ENCODE measurements at regions not wholly inside any gene's neighbourhood (a gene's known extent, or its start where the extent isn't known, plus 50 kb on each side); places are given as distances from the start of the nearest gene placed in this dataset.

GRCh38 chr9:80951675-80952074, 737.7 kb downstream of the TLE1 start:
- H3K36me3 ChIP-seq (ENCODE audit: control insufficient read depth, insufficient read depth, low read length) = no peaks in the 10 kb centered on the region
- DNase-seq = no peak
- H3K4me3 ChIP-seq (ENCODE audit: insufficient read depth, low read depth, low read length, poor library complexity, severe bottlenecking) = no peak overlapping the region
- H3K27ac ChIP-seq (ENCODE audit: insufficient read depth, low read length, poor library complexity, severe bottlenecking) = no peak overlapping the region
- H3K4me1 ChIP-seq (ENCODE audit: control insufficient read depth, insufficient read depth, low read length, poor library complexity, severe bottlenecking) = no peaks in the 10 kb centered on the region
- no peaks in the 10 kb centered on the region for H3K27me3 ChIP-seq (replicated peaks; ENCODE audit: control insufficient read depth, insufficient read depth, low read length, poor library complexity, severe bottlenecking)
- no peaks in the 10 kb centered on the region for H3K9me3 ChIP-seq (ENCODE audit: control insufficient read depth, low read length)

DNA sequence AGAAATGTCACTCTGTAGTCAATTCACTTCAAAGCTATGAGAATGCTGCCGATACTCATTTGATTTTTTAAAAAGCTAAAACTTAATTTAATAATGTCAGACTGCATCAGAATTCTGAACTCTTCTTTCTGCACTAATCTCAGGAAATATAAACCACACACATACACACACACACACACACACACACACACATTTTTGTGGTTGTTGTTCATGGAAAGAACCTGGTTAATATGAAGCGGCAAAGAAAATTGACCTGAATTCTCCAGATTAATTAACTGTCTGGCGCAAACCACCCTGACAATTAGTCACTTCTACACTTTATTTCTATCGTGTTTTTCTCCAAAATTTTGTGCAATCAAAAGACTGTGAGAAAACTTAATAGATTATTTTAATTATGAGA, 740.5 kb downstream of the TLE1 start:
- Histone ChIP-seq H3K4me1 (ENCODE audit: control insufficient read depth, insufficient read depth, low read length, poor library complexity, severe bottlenecking) (no peaks in the 10 kb centered on the region), H3K27ac (ENCODE audit: insufficient read depth, low read length, poor library complexity, severe bottlenecking) (no peak overlapping the region), H3K4me3 (ENCODE audit: insufficient read depth, low read depth, low read length, poor library complexity, severe bottlenecking) (no peak overlapping the region), H3K36me3 (ENCODE audit: control insufficient read depth, insufficient read depth, low read length) (no peaks in the 10 kb centered on the region), H3K9me3 (ENCODE audit: control insufficient read depth, low read length) (no peaks in the 10 kb centered on the region), H3K27me3 (replicated peaks; ENCODE audit: control insufficient read depth, insufficient read depth, low read length, poor library complexity, severe bottlenecking) (no peaks in the 10 kb centered on the region)
- DNase-seq = no peak

DNA sequence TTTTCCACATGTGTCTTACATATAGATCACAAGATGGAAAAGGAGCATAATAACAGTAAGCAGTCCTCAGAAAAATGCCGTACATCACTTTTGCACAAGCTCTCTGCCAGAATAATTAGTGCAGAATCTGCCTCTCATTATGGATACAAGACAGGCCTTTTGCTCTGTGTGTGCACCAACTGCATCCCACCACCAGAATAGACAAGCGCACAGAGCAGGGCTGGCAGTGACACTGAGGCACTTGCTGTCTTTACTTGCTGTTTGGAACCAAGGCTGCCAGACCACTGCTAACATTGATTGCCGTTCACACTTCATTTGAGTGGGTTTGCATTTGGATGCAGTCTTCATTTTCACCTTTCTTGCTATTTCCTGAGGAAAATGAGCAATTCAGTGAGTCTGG, 741.3 kb downstream of the TLE1 start:
- no peaks in the 10 kb centered on the region for H3K9me3 ChIP-seq (ENCODE audit: control insufficient read depth, low read length)
- H3K27ac ChIP-seq (ENCODE audit: insufficient read depth, low read length, poor library complexity, severe bottlenecking) = no peak overlapping the region
- no peaks in the 10 kb centered on the region for H3K27me3 ChIP-seq (replicated peaks; ENCODE audit: control insufficient read depth, insufficient read depth, low read length, poor library complexity, severe bottlenecking)
- H3K36me3 ChIP-seq (ENCODE audit: control insufficient read depth, insufficient read depth, low read length) = no peaks in the 10 kb centered on the region
- no peaks in the 10 kb centered on the region for H3K4me1 ChIP-seq (ENCODE audit: control insufficient read depth, insufficient read depth, low read length, poor library complexity, severe bottlenecking)
- H3K4me3 ChIP-seq (ENCODE audit: insufficient read depth, low read depth, low read length, poor library complexity, severe bottlenecking) = no peak overlapping the region
- DNase-seq = no peak

DNA sequence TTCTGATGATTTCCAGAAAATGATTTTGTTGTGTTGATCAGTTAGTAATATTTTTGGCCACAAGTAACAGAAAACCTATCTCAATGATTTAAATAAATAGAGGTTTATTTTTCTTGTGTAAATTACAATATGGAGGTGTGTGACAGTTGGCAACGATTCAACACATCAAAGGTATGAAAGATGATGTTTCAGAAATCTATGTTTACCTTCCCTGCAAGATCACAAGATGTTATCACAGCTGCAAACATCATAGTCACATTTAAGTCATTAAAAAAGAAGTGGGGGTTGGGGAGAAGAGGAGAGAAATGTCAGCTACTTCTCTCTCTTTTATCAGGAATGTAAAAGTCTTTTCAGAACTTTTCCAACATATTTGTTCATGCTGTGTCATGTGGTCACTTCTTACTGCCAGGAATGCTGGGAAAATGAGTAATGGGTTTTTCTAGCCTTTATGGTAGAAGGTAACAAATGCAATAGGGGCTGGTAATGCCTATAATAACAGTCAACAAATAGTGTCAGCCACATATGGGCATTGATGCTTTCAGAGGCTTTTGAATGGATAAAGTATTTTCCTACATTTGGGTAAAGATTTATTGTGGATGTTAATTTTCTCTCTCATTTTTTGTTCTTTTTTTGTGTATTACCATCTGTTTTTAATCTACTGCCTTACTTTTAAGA, 742.7 kb downstream of the TLE1 start:
- no peak for DNase-seq
- H3K27me3 ChIP-seq (replicated peaks; ENCODE audit: control insufficient read depth, insufficient read depth, low read length, poor library complexity, severe bottlenecking) = no peaks in the 10 kb centered on the region
- no peak overlapping the region for H3K27ac ChIP-seq (ENCODE audit: insufficient read depth, low read length, poor library complexity, severe bottlenecking)
- H3K9me3 ChIP-seq (ENCODE audit: control insufficient read depth, low read length) = no peaks in the 10 kb centered on the region
- H3K4me3 ChIP-seq (ENCODE audit: insufficient read depth, low read depth, low read length, poor library complexity, severe bottlenecking) = no peak overlapping the region
- no peaks in the 10 kb centered on the region for H3K4me1 ChIP-seq (ENCODE audit: control insufficient read depth, insufficient read depth, low read length, poor library complexity, severe bottlenecking)
- no peaks in the 10 kb centered on the region for H3K36me3 ChIP-seq (ENCODE audit: control insufficient read depth, insufficient read depth, low read length)

GRCh38 chr9:80945436-80945835, 743.9 kb downstream of the TLE1 start:
- no peaks in the 10 kb centered on the region for H3K9me3 ChIP-seq (ENCODE audit: control insufficient read depth, low read length)
- H3K27ac ChIP-seq (ENCODE audit: insufficient read depth, low read length, poor library complexity, severe bottlenecking) = no peak overlapping the region
- no peaks in the 10 kb centered on the region for H3K36me3 ChIP-seq (ENCODE audit: control insufficient read depth, insufficient read depth, low read length)
- no peak overlapping the region for H3K4me3 ChIP-seq (ENCODE audit: insufficient read depth, low read depth, low read length, poor library complexity, severe bottlenecking)
- H3K4me1 ChIP-seq (ENCODE audit: control insufficient read depth, insufficient read depth, low read length, poor library complexity, severe bottlenecking) = no peaks in the 10 kb centered on the region
- no peak for DNase-seq
- no peaks in the 10 kb centered on the region for H3K27me3 ChIP-seq (replicated peaks; ENCODE audit: control insufficient read depth, insufficient read depth, low read length, poor library complexity, severe bottlenecking)

DNA sequence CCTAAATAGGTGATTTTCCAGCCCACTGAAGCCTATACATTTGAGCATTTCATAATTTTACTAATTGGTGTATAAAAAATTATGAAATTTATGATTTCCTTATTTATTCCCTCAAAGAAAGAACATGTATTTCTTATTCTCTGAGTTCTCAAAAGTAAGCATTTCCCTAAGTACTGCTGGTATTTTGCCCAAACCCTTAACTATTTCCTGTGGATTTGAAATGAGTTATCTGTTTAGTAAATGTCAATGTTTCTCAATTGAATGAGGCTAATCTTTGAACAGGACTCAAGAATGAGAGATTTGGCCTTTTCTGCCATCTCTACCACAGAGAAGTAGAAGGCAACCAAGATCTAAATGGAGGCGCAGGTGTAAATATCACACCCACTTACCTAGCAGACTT, 751.7 kb downstream of the TLE1 start:
- Histone ChIP-seq H3K27ac (ENCODE audit: insufficient read depth, low read length, poor library complexity, severe bottlenecking) (no peak overlapping the region), H3K4me3 (ENCODE audit: insufficient read depth, low read depth, low read length, poor library complexity, severe bottlenecking) (no peak overlapping the region), H3K27me3 (replicated peaks; ENCODE audit: control insufficient read depth, insufficient read depth, low read length, poor library complexity, severe bottlenecking) (no peaks in the 10 kb centered on the region), H3K4me1 (ENCODE audit: control insufficient read depth, insufficient read depth, low read length, poor library complexity, severe bottlenecking) (no peaks in the 10 kb centered on the region), H3K36me3 (ENCODE audit: control insufficient read depth, insufficient read depth, low read length) (no peaks in the 10 kb centered on the region), H3K9me3 (ENCODE audit: control insufficient read depth, low read length) (no peaks in the 10 kb centered on the region)
- DNase-seq = no peak

DNA sequence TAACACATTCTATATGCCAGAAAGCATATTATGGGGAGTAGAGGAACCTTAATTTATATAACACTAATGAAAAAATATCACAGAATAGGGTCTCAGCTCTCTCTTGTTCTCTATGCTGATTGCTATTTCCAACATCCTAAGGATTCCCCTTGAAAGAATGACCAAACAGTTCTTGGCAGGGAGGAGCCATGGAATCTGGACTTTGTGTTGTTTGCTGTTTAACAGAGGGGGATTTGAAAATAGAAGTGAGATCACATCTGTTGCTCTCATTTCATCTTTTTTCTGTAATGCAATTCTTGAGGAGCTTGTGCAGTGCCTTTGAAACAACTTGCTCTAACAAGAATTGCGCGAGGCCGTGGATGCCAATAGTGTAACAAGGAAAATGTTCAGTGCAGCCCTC, 755.3 kb downstream of the TLE1 start:
- Histone ChIP-seq H3K27ac (ENCODE audit: insufficient read depth, low read length, poor library complexity, severe bottlenecking) (no peak overlapping the region), H3K4me3 (ENCODE audit: insufficient read depth, low read depth, low read length, poor library complexity, severe bottlenecking) (no peak overlapping the region), H3K4me1 (ENCODE audit: control insufficient read depth, insufficient read depth, low read length, poor library complexity, severe bottlenecking) (no peaks in the 10 kb centered on the region), H3K27me3 (replicated peaks; ENCODE audit: control insufficient read depth, insufficient read depth, low read length, poor library complexity, severe bottlenecking) (no peaks in the 10 kb centered on the region), H3K36me3 (ENCODE audit: control insufficient read depth, insufficient read depth, low read length) (no peaks in the 10 kb centered on the region), H3K9me3 (ENCODE audit: control insufficient read depth, low read length) (no peaks in the 10 kb centered on the region)
- DNase-seq = no peak

DNA sequence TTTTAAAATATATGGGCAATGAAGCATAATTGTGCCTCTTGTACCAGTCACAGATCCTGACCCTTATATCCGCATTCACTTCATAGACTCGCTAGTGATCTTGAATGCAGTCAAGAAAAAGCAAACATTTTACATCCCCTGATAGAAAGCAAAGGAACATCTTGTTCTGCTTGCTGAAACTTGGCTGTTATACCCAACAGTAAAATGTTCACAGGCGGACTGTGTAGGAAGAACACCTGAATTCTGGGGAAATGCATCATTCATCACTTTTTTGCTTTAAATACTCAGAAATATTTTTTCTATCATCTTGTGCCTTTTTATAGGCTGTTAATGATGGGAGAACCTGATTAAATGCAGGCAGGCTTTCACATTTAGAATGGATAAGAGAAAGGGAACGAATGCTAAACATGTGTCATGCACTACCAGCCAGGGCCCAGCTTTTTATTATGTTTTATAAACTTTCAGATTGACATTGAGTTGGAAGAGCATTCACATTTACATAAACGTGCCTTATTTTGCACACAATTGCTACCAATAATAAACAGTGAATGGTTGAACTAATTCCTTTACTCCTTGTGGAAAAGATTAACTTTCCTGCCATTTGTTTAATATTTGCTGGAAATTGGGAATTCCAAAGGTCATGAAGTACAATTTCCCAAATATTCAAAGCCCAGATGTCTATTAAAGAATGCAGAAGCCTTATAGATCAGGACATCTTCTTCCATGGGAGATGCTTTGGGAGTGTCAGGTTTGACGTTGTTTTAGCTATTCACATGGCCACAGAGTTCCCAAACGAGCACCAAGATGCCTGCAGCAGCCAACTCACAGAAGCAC, 756.2 kb downstream of the TLE1 start:
- no peak for DNase-seq

GRCh38 chr9:80932181-80932580, 757.2 kb downstream of the TLE1 start:
- H3K9me3 ChIP-seq (ENCODE audit: control insufficient read depth, low read length) = no peaks in the 10 kb centered on the region
- DNase-seq = no peak
- H3K36me3 ChIP-seq (ENCODE audit: control insufficient read depth, insufficient read depth, low read length) = no peaks in the 10 kb centered on the region
- H3K27ac ChIP-seq (ENCODE audit: insufficient read depth, low read length, poor library complexity, severe bottlenecking) = no peak overlapping the region
- no peaks in the 10 kb centered on the region for H3K4me1 ChIP-seq (ENCODE audit: control insufficient read depth, insufficient read depth, low read length, poor library complexity, severe bottlenecking)
- no peaks in the 10 kb centered on the region for H3K27me3 ChIP-seq (replicated peaks; ENCODE audit: control insufficient read depth, insufficient read depth, low read length, poor library complexity, severe bottlenecking)
- no peak overlapping the region for H3K4me3 ChIP-seq (ENCODE audit: insufficient read depth, low read depth, low read length, poor library complexity, severe bottlenecking)

More for the DNA sequence above, 756.2 kb downstream of the TLE1 start:
- Histone ChIP-seq H3K27me3 (replicated peaks; ENCODE audit: control insufficient read depth, insufficient read depth, low read length, poor library complexity, severe bottlenecking) (no peaks in the 10 kb centered on the region), H3K36me3 (ENCODE audit: control insufficient read depth, insufficient read depth, low read length) (no peaks in the 10 kb centered on the region), H3K9me3 (ENCODE audit: control insufficient read depth, low read length) (no peaks in the 10 kb centered on the region), H3K4me3 (ENCODE audit: insufficient read depth, low read depth, low read length, poor library complexity, severe bottlenecking) (no peak overlapping the region), H3K4me1 (ENCODE audit: control insufficient read depth, insufficient read depth, low read length, poor library complexity, severe bottlenecking) (no peaks in the 10 kb centered on the region), H3K27ac (ENCODE audit: insufficient read depth, low read length, poor library complexity, severe bottlenecking) (no peak overlapping the region)

DNA sequence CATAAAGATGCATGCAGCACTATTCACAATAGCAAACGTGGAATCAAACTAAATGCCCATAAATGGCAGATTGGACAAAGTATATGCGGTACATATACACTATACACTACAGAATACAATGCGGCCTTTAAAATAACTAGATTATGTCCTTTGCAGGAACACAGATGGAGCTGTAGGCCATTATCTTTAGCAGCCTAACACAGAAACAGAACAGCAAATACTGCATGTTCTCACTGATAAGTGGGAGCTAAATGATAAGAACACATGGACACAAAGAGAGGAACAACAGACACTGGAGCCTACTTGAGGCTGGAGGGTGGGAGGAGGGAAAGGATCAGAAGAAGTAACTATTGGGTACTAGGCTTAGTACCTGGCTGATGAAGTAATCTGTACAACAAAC, 758.2 kb downstream of the TLE1 start:
- no peak for DNase-seq
- H3K4me3 ChIP-seq (ENCODE audit: insufficient read depth, low read depth, low read length, poor library complexity, severe bottlenecking) = no peak overlapping the region
- H3K9me3 ChIP-seq (ENCODE audit: control insufficient read depth, low read length) = no peaks in the 10 kb centered on the region
- H3K36me3 ChIP-seq (ENCODE audit: control insufficient read depth, insufficient read depth, low read length) = no peaks in the 10 kb centered on the region
- H3K4me1 ChIP-seq (ENCODE audit: control insufficient read depth, insufficient read depth, low read length, poor library complexity, severe bottlenecking) = no peaks in the 10 kb centered on the region
- H3K27ac ChIP-seq (ENCODE audit: insufficient read depth, low read length, poor library complexity, severe bottlenecking) = no peak overlapping the region
- no peaks in the 10 kb centered on the region for H3K27me3 ChIP-seq (replicated peaks; ENCODE audit: control insufficient read depth, insufficient read depth, low read length, poor library complexity, severe bottlenecking)
